DMS153 (cell line): ENCODE measurements at regions not wholly inside any gene's neighbourhood (a gene's known extent, or its start where the extent isn't known, plus 50 kb on each side); places are given as distances from the start of the nearest gene placed in this dataset.
A peak's percentile ranks its signal among the peaks of the same experiment; 100 is the strongest.

ENCODE experiments used
- DNase-seq: peaks from one replicate; lab custom pipeline; 2025; lab: John Stamatoyannopoulos, UW

DNA sequence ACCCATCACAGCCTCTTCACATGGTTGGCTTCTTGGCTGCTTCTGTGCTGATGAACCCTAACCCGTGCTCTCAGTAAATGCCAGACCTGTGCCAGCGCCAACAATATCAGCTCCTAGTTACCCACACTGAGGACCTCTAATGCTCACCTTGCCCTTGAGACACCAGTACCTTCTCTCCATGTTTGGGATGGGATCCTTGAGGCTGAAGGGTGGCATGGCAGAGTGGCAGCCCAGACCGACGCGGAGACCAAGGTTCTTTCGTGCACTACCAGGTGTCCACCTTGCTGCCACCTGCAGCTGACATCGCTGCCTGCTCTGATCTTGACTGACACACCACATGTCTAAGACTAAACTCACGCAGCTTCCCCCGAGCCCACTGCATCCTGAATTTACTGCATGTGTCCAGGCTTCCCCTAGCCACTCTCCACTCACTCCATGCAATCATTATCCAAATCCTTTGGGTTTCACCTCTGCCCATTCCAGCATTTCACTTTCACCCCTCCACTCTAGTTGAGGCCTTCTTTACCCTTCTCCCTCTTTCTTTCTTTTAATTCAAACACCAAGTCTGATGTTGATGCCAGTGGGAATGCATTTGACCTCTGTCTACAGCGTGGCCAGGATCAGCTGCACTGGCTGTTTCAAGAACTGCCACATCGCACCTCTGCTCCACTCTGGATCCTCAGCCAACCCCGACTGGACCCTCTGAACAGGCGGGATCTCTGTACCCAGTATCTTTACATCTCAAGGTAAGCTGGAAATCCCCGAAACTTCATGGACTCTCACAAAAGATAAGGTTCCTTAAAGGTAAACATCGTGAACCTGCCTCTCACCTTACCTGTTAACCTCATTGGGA, 294.9 kb downstream of the GLRX3 start:
- DNase-seq = no peak

DNA sequence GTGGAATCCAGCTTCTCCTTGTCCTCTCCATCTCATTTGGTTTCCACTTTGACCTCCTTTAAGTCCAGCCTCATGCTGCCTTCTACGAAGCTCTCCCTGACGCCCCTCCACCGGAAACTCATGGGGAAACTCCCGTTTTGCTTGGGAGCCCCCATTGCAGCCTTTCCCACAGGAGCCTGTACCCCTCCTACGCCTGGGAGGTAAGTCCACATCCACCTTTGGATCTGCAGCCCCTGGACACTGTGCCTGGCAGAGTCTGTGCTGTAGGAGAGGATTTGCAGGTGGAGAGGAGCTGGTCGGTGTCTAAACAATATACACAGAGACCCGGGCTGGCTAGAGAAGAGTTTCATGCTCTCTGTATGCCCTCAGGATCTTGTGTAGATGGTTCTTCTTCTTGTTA, 296.1 kb downstream of the GLRX3 start:
- no peak for DNase-seq

DNA sequence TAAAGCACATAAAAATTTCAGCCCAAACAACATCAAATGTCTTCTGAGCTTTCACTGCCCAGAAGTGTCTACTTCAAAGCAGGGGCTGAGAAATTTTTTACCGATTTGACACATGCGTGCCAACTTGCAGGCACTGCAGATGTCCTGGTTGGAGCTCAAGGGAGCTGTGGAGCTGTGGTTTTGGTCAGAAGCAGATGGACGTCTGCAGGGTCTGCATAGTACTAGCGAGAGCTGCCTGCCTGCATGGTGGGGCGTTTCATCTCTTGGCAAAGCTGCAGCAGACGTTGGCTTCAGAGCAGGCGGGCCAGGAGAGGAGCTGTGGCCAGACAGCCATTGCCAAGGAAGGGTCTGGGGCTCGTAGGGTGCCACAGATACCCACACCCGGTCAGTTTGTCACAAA, 296.7 kb downstream of the GLRX3 start:
- DNase-seq = no peak

DNA sequence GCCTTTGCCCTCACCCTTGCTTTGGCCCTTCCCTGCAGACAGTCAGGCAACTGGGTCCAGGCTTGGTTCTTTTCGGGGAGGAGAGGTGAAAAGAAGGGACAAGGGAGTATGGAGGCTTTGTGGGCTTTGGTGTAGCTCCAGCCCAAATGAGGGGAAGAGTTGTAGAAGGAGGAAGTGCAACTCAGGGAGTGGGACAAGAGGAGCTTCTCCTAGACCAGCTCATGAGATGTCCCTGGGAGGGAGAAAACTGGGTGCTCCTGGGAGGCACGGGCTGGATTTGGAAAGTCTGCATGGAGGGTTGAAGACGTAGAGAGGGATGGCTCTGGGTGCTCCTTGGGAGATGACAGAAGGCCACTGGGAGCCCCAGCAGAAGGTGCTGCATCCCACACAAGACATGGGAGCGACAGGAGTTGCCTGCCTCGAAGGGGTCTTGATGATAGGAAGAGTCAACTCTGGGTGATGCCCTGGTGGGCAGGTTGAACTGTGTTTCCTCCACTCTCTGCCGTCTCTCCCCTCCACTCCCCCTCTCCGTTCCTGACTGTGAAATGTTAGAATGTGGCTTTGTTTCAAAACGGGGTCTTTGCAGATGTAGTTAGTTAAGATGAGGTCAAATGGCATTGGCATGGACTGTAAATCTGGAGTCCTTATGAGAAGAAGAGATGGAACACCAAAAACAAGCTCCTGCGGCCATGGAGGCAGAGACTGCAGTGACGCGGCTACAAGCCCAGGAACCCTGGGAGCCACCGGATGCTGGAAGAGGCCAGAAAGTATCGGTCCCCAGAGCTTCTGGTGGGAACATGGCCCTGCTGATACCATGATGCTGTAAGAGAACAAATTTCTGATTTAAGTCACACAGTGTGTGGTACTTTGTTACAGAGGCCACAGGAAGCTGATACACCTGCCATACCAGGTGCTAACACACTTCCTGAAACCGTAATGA, 298.5 kb downstream of the GLRX3 start:
- DNase-seq = no peak

DNA sequence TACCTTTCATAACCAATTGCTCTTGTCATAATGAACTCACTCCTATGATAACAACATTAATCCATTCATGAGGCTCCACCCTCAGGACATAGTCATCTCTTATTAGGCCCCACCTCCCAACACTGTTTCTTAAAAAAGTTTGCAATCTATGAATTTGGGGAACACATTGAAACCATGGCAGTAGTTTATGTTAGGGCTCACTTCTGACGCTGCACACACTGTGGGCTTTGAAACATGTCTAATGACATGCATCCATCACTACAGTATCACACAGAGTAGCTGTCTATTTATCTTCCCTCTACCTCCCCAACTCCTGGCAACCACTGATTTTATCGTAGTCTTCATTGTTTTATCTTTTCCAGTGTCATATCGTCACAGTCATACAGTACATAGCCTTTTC, 299.8 kb downstream of the GLRX3 start:
- no peak for DNase-seq

DNA sequence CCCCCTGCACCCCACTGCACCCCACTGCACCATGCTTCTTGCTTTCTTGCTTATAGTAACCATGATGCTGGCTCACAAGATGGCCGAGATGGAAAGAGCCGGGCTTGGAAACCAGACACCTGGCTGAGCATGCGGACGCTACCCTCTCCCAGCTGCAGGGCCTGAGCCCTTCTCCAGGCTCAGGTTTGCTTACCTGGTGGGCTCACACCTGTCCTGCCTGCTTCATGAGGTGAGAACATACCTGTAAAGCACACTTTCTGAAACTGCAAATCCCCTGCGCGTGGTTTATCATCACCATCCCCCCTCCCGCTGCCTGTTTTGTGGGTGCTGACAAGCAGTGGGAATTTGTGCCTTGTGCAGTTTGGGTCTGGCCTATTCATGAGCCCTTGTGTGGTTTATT, 302.7 kb downstream of the GLRX3 start:
- peak; percentile 71 for DNase-seq

DNA sequence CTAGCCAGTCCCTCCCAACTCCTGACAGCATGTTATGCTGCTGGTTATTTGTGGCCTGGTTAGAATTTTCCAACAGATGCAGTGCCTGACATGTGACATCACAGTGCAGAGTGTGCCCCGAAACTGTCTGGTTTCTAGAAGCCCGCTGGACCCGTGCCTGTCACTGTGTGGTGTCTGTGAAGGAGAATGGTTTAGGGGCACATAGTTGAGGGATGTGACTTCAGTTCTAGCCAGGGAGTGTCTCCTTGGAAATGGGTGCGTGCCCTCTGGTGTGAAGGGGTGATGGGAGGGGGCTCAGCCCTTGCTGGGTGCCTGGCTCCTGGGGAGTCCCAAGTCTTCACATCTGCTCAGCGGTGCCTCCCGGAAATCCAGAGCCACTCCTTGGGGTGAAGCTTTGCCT, 303.6 kb downstream of the GLRX3 start:
- DNase-seq = no peak

DNA sequence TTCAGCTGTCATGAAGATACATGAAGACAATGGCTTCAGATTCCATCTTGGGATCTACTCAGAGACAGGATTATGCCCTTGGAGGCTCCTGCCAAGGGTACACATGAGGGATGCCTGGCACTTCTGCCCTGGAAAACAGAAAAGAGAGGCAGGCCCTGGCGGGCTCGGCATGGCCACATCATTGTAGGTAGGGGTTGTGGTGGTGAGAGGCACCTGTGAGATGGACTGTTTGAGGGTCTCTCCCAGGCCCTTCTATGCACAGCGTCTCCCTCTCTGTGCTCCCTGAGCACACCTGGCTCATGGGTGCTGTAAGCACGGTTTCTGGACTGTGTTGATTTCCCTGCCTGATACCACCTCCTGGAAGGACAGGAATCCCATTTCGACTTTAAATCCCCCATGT, 304.3 kb downstream of the GLRX3 start:
- no peak for DNase-seq

DNA sequence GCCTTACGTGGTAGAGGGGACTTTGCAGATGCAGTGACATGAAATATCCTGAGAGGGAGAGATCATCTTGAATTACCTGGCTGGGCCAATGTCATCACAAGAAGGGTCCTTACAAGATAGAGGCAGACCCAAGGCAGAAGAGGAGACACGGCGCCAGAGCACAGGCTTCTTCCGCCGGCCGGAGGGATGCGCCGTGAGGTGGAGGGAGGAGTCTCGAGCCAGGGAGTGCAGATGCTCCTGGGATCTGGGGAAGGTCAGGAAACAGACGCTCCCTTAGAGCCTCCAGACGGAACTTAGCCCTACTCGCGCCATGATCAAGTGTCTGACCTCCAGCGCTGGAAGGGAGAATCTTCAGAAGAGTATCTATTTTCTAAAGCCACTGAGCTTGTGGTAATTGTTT, 304.8 kb downstream of the GLRX3 start:
- DNase-seq = no peak

DNA sequence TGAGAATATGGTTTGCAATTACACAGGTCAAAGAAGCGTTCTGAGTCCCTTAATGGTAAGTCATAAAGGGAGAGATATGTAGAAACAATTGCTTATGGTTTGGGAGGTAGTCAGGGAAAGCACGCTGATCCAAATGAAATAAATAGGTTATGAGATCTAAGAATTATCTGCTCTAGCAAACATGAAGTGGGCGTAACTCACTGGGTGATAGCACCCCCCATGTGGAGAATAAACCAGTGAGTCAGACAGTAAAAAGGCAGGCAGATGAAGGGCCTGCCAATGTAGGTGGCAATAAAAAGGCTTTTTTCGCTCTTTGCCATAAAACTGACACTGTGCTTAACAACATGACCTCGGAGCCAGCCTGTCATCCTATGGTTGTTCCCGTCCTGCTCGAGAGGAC, 306.9 kb downstream of the GLRX3 start:
- no peak for DNase-seq

DNA sequence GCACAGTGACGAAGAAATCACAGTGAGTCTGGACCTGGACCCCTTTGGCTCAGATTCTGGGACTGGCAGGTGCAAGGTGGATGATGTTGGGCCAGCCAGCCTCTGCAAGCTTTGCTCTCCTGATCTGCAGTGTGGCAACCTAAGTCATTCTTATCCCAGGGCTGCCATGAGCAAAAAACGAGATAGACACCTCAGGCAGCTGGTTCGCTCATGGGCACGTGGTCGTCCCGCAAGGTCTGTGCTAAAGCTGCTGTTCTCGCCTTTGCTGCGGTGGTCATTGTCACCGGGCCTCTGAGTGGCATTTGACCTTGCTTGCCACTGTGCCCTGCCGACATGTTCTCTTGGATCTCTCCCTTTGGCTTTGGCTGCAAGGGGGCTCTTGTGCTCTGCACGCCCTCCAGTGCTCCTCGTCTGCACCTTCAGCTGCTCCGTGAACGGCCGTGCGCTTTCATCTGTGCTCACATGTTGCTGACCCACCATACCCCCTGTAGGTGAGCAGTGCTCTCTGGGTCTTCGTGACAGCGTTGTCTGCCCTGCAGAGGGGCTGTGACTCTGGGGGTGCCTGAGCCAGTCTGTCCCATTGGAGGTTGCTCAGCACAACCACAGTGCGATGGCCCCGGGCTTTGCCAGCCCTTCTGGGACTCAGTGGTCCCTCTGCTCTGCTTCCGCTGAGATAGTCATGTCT, 317.0 kb downstream of the GLRX3 start:
- DNase-seq = no peak

DNA sequence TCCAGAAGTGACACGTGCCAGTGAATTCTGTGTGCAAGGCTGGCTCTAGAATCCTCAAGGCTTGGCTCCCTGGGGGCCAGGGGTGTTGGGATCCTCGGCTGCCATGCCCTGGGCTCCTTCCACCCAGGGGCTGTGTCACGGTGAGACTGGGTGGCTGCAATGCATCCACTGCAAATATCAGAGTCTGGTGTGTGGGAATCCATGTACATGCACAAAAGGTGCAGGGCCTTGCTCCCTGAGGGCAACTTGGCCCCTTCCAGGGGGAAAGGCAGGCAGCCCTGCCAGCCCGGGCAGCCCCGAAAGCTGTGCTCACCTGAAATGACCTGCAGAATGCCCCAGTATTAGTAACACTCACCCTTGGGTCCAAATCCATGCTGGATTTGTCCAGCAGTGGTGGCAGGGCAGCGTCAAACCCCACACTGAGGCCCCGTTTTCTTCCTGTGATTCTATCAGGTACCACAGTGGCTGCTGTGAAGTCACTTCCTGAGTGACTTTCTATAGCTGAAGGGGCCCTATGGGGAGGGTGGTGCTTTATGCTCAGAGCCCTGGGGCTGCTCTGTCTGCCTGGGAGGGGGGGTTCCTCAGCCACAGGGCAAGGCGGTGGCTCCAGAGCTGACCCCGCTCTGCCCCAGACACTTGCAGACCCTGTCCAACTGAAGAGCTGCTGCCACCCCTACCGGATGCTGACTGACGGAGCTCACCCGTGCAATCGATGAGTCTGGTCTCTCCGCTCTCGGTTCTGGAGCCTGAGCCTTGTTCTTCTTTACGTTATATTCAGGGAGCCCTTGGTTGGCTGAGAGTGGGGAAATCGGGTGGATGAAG, 317.7 kb downstream of the GLRX3 start:
- no peak for DNase-seq

DNA sequence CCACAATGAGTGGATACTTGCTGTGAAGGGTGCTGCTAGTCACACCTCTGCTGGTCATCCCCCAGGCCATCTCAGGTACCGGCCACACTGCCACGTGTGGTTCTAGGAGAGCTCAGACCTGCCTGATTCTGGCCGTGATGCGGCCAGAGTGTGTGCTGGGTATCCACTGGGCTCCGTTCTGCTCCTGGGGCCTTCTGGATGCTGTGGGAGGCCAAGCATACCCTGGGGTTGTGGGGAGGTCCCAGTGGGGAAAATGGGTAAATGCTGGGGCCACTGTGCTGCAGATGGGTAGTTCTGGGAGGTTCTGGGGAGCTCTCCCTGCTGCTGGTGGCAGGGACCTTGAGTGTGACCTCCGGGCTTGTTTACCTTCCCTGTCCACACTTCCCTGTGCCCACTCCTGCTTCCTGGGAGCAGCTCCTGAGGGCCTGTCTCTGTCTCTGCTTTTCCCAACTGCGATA, 318.4 kb downstream of the GLRX3 start:
- DNase-seq = no peak

DNA sequence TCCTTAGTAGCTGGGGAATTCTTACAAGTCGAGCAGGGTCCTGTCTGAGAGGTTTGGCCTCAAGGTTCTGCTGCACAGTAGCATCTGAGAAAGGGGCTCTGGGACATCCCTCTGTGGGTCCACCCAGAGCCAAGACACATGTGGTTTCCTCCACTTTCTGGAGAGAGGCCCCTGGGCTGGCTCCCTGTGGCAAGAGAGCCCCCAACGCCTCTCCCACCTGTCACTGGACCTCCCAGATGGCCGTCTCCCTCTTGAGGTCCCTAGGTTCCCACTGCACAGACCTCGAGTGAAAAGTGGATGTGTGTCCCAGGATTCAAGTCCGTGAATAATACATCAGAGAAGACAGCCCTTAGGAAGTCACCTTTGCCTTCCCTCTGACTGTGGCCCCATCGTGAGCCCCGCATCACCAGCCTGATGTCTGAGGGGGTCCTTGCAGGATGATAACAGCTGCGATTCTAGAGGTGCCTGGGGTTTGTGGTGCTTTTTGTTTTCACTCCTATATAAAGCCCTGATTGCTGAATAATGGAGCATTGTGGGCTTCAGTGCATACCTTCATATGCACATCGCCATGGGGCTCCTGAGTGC, 319.0 kb downstream of the GLRX3 start:
- no peak for DNase-seq

DNA sequence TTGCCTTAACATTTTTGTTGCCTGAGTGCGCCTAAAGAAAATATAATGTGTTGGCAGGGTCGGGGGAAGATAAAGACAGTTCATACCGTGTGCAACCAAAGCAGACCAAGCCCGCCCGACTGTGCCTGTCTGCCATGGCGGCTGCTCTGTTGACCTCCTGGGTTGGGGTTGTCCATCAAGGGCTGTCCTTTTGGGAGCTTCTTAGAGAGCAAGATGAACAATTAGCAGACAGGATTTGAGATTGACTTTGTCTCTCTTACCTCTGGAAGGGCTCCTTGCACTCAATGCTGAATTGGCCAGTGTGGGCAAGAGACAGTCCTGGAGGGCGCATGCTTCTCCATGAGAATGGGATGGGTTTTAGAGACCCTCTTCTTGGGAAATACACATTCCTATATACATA, 319.6 kb downstream of the GLRX3 start:
- no peak for DNase-seq

DNA sequence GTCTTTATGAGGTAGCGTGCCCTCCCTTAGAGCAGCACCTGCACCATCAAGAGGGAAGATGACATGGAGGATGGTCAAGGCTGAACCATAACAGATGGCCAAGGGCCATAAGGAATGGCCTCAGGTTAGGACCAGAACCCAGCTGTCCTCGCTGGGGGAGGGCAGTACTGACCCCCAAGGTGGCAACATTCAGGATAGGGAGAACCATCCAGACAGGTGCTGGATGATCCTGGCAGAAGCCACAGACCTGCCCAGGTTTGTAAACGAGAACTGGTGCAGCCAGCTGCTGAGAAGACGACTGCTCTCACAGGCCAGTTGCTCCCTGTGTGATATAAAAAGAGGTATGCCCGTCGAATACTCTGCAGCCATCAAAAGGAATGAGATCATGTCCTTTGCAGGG, 320.4 kb downstream of the GLRX3 start:
- DNase-seq = no peak

DNA sequence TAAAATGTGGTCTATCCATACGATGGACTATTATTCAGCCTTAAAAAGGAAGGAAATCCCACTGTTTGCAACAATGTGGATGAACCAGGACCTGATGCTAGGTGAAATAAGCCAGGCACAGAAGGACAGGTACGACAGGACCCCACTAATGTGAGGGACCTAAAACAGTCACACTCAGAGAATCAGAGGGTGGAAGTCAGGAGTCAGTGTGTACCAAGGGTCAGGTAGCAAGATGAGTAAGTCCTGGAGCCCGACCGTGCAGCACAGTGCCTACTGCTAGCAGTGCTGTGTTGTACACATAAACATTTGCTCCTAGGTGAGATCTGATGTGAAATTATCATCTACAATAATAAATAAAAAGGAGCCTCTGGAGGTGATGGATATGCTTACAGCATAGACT, 322.3 kb downstream of the GLRX3 start:
- DNase-seq = no peak

DNA sequence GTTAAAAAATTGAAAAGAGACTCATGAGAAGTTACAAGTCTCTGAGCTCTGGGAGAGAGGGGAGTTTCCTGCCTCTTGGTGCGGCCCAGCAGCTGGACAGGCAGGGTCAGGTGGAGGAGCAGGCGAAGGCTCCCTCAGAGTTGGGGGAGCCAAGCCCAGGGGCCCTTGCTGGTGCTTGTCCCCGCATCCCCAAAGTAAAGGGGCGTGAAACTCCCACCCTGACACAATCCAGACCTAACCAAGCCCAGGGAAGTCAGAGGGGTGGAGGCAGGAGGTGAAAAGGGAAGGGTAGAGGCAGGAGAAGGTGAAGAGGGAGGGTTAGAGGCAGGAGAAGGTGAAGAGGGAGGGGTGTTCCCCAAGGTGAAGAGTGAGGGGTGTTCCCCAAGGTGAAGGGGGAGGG, 322.8 kb downstream of the GLRX3 start:
- no peak for DNase-seq

DNA sequence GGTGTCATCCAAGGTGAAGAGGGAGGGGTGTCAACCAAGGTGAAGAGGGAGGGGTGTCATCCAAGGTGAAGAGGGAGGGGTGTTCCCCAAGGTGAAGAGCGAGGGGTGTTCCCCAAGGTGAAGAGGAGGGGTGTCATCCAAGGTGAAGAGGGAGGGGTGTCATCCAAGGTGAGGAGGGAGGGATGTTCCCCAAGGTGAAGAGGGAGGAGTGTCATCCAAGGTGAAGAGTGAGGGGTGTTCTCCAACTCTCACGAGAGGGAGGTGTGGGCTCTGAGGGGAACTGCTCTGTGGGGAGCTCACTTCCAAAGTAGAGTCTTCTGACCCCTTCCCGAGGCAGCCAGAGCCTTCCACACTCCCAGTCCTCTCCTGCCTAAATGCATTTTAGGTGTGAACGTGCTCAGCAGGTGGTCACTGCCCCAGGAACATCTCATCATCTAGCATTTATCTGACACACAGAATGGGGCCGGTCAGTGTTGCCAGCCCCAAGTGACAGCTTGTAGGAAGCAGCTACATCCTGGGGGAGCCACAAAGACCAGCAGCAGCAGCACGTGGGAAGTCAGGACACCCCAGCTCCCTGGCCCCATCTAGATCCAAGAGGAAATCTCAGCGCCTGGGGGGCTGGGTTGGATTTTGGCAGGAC, 323.8 kb downstream of the GLRX3 start:
- DNase-seq = no peak

DNA sequence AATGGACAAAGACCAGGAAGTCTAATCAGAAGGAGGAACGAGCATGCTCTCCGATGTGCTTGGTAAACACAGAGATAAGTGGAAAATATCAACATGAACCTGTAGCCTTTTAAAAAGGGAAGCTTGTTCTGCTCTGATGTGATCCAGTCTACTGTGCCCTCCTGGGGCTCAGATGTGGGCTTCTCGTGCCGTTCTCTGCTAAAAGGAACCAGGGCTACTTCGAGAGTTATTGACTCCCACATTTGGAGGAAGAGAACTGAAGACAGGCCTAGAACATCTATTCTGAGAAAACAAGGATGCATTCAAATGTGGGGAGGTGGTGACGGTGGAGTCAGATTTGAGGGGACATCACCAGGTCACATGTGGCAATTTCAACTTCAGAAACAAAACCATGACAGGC, 325.4 kb downstream of the GLRX3 start:
- peak; percentile 34 for DNase-seq
